GM12878 (cell line): ENCODE measurements at regions not wholly inside any gene's neighbourhood (a gene's known extent, or its start where the extent isn't known, plus 50 kb on each side); places are given as distances from the start of the nearest gene placed in this dataset.

Experiments used
- EZH2 ChIP-seq: IDR thresholded peaks from 2 replicates; pipeline ENCODE4 v1.6.1; 2012; ENCODE audit warnings: low read depth, mild to moderate bottlenecking, control low read depth, inconsistent platforms, low read length, borderline replicate concordance; ENCODE audit not compliant: control insufficient read depth
- TF ChIP-seq, protein P1 (sequence below), 3 experiments: IDR thresholded peaks in 2 of 3; conservative IDR thresholded peaks in 1 of 3; 2 replicates each; pipeline ENCODE4 v1.5.1; 2011; ENCODE audit warnings: low read depth in 3 of 3, low read length in 3 of 3, mild to moderate bottlenecking in 3 of 3, control low read depth in 2 of 3, moderate library complexity in 2 of 3, inconsistent platforms in 1 of 3, mixed read lengths in 1 of 3; ENCODE audit not compliant: control insufficient read depth in 2 of 3, insufficient read depth in 1 of 3; ENCODE audit errors: extremely low read depth in 1 of 3
- TF ChIP-seq, protein P2 (sequence below): fragments of 150-350 bp; IDR thresholded peaks from 2 replicates; pipeline ENCODE4 v1.6.1; 2016; ENCODE audit warnings: low read depth, low read length

DNA sequence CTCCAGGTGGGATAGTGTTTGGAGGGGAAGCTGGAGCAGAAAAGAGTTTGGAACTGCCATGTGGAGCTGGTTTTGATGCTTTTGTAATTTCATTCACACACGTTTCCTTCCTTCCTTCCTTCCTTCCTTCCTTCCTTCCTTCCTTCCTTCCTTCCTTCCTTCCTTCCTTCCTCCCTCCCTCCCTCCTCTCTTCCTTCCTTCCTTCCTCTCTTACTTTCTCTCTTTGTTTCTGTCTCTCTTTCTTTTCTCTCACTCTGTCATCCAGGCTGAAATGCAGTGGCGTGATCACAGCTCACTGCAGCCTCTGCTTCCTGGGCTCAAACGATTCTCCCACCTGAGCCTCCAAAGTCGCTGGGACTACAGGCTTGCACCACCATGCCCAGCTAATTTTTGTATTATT is 168.0 kb upstream of the ARID2 start:
- no peak for TF ChIP-seq EZH2
- TF ChIP-seq, protein P1, sequence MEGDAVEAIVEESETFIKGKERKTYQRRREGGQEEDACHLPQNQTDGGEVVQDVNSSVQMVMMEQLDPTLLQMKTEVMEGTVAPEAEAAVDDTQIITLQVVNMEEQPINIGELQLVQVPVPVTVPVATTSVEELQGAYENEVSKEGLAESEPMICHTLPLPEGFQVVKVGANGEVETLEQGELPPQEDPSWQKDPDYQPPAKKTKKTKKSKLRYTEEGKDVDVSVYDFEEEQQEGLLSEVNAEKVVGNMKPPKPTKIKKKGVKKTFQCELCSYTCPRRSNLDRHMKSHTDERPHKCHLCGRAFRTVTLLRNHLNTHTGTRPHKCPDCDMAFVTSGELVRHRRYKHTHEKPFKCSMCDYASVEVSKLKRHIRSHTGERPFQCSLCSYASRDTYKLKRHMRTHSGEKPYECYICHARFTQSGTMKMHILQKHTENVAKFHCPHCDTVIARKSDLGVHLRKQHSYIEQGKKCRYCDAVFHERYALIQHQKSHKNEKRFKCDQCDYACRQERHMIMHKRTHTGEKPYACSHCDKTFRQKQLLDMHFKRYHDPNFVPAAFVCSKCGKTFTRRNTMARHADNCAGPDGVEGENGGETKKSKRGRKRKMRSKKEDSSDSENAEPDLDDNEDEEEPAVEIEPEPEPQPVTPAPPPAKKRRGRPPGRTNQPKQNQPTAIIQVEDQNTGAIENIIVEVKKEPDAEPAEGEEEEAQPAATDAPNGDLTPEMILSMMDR (IDR thresholded peaks at IDR 0.05 in 2 of 3, conservative IDR thresholded peaks at IDR 0.05 in 1 of 3; ENCODE audit: control insufficient read depth in 2 of 3, extremely low read depth in 1 of 3, insufficient read depth in 1 of 3, low read depth in 3 of 3, low read length in 3 of 3) = no peak
- TF ChIP-seq, protein P2, sequence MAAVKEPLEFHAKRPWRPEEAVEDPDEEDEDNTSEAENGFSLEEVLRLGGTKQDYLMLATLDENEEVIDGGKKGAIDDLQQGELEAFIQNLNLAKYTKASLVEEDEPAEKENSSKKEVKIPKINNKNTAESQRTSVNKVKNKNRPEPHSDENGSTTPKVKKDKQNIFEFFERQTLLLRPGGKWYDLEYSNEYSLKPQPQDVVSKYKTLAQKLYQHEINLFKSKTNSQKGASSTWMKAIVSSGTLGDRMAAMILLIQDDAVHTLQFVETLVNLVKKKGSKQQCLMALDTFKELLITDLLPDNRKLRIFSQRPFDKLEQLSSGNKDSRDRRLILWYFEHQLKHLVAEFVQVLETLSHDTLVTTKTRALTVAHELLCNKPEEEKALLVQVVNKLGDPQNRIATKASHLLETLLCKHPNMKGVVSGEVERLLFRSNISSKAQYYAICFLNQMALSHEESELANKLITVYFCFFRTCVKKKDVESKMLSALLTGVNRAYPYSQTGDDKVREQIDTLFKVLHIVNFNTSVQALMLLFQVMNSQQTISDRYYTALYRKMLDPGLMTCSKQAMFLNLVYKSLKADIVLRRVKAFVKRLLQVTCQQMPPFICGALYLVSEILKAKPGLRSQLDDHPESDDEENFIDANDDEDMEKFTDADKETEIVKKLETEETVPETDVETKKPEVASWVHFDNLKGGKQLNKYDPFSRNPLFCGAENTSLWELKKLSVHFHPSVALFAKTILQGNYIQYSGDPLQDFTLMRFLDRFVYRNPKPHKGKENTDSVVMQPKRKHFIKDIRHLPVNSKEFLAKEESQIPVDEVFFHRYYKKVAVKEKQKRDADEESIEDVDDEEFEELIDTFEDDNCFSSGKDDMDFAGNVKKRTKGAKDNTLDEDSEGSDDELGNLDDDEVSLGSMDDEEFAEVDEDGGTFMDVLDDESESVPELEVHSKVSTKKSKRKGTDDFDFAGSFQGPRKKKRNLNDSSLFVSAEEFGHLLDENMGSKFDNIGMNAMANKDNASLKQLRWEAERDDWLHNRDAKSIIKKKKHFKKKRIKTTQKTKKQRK = no peak
